MCF 10A (cell line): ENCODE measurements at regions not wholly inside any gene's neighbourhood (a gene's known extent, or its start where the extent isn't known, plus 50 kb on each side); places are given as distances from the start of the nearest gene placed in this dataset.

Experiments
- BruUV-seq: library from RNA; stranded (reverse); fragments of 400-500 nt; replicated peaks from 2 replicates; lab custom pipeline; 2021; lab: Mats Ljungman, UMichigan
- CTCF ChIA-PET: fragments of 300-600 bp; sonication (Branson Sonifier 250); formaldehyde crosslinking; extraction: SDS; loops from one replicate; lab custom pipeline; 2021; ENCODE audit warnings: antibody characterized with exemption, inconsistent platforms; lab: Yijun Ruan, JAX
- POLR2A ChIA-PET: fragments of 300-600, 350-650 bp; sonication (Branson Sonifier 250); formaldehyde crosslinking; extraction: SDS; loops from one replicate; lab custom pipeline; 2020; ENCODE audit warnings: antibody characterized with exemption, inconsistent platforms; lab: Yijun Ruan, JAX
- DNase-seq: peaks from one replicate; pipeline ENCODE4 v3.0.0-alpha.2; 2018; ENCODE audit not compliant: unreplicated experiment
- H3K27ac Mint-ChIP-seq: one replicate; pipeline ENCODE4 v1.8.0; 2022; ENCODE audit warnings: mild to moderate bottlenecking, low read depth, mixed read lengths; ENCODE audit not compliant: unreplicated experiment
- H3K27me3 Mint-ChIP-seq: one replicate; pipeline ENCODE4 v1.8.0; 2022; ENCODE audit warnings: mixed read lengths; ENCODE audit not compliant: insufficient read depth, unreplicated experiment
- H3K36me3 Mint-ChIP-seq: one replicate; pipeline ENCODE4 v1.8.0; 2022; ENCODE audit warnings: mild to moderate bottlenecking, moderate library complexity, mixed read lengths; ENCODE audit not compliant: insufficient read depth, unreplicated experiment
- H3K4me1 Mint-ChIP-seq: one replicate; pipeline ENCODE4 v1.8.0; 2022; ENCODE audit warnings: mixed read lengths; ENCODE audit not compliant: insufficient read depth, unreplicated experiment
- H3K4me3 Mint-ChIP-seq: one replicate; pipeline ENCODE4 v1.8.0; 2022; ENCODE audit warnings: mild to moderate bottlenecking, moderate library complexity, mixed read lengths; ENCODE audit not compliant: unreplicated experiment
- H3K9me3 Mint-ChIP-seq: one replicate; pipeline ENCODE4 v1.8.0; 2022; ENCODE audit warnings: mixed read lengths; ENCODE audit not compliant: unreplicated experiment
- CTCF ChIP-seq: fragments of 200-600 bp; IDR thresholded peaks from one replicate; pipeline ENCODE4 v1.8.0; 2022; ENCODE audit warnings: antibody characterized with exemption, mild to moderate bottlenecking; ENCODE audit not compliant: unreplicated experiment
- intact Hi-C: fragments of 100-400 bp; cut with micrococcal nuclease; formaldehyde crosslinking; loops from 2 replicates; pipeline ENCODE4 v1.14.1; 2022

DNA sequence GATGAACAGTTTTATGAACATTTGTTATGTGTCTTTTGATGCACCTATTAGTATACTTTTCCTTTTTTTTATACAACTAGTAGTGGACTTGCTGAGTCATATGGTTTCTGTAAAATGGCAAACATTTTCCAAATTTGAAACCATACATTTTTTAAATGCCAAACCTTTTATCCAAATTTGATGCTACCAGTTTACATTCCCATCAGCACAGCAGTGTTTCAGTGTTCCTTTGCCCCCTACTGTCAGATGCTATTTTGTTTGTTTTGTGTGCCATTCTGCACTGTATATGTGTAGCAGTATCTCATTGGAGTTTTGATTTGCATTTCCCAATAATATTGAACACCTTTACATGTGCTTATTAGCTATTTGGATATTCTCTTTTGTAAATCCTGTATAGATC, 219.4 kb downstream of the TANC2 start:
- BruUV-seq = no TSS peak
- Mint-ChIP-seq H3K36me3 (no peaks in the 10 kb centered on the region), H3K9me3 (peaks cover 13% of the 10 kb centered on the region), H3K27me3 (no peaks in the 10 kb centered on the region), H3K4me3 (no peak overlapping the region), H3K4me1 (peaks cover 20% of the 10 kb centered on the region), H3K27ac (no peak overlapping the region)
- DNase-seq = no peak
- no peak for TF ChIP-seq CTCF
- ChIA-PET POLR2A (no interaction called here), CTCF (no interaction called here)
- intact Hi-C loops = no loop called here

GRCh38 chr17:63189082-63189481, 223.0 kb downstream of the TANC2 start:
- Mint-ChIP-seq H3K9me3 (no peaks in the 10 kb centered on the region), H3K4me1 (peaks cover 12% of the 10 kb centered on the region), H3K4me3 (no peak overlapping the region), H3K36me3 (peaks cover 6% of the 10 kb centered on the region), H3K27ac (peak overlapping the region; percentile 24), H3K27me3 (no peaks in the 10 kb centered on the region)
- no peak for TF ChIP-seq CTCF
- ChIA-PET POLR2A (no interaction called here), CTCF (interaction anchor here (0.8 kb wide), 1 partner anchor 107 kb away, joined by 3 read pairs; no protein-coding TSS in a partner anchor)
- DNase-seq = peak; percentile 59
- intact Hi-C loops = no loop called here
- BruUV-seq = no TSS peak

DNA sequence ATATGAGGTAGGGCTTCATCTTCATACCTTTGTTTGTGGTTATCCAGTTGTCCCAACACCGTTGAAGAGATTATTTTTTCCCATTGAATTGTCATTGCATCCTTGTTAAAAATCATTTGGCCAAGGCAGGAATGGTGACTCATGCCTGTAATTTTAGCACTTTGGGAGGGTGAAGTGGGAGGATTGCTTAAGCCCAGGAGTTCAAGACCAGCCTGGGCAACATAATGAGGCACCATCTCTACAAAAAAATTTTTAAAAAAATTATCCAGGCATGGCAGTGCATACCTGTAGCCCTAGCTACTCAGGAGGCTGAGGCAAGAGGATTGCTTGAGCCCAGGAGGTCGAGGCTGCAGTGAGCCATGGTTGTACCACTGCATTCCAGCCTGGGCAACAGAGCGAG, 223.9 kb downstream of the TANC2 start:
- POLR2A ChIA-PET = no interaction called here
- Mint-ChIP-seq H3K9me3 (no peaks in the 10 kb centered on the region), H3K27me3 (no peaks in the 10 kb centered on the region), H3K27ac (no peak overlapping the region), H3K4me1 (peaks cover 12% of the 10 kb centered on the region), H3K36me3 (peaks cover 7% of the 10 kb centered on the region), H3K4me3 (no peak overlapping the region)
- no TSS peak for BruUV-seq
- intact Hi-C loops = no loop called here
- DNase-seq = peak; percentile 35
- CTCF ChIA-PET = no interaction called here
- TF ChIP-seq CTCF = no peak

DNA sequence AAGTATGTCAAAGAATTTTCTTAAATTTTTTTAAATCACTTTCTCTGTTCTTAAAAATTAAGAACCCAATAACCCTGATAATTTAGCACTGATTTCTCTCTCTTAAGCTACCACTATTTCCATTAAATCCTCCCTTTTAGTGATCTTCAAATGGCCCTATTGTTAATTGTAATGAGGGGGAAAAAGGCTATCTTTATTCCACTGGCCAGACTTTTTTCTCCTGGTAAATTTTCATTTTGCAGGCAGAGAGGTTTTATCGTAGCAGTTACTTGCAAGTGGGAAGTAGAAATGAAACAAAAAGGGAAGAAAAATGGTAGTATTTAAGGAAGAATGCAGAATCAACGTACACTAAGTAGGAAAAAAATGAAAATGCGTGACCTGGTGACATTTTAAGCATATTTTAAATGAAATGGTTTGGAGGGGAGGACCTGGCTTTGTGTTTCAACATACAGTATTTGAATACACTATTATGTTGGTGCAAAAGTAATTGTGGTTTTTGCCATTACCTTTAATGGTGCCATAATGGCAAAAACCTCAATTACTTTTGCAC, 224.9 kb downstream of the TANC2 start:
- ChIA-PET CTCF (interaction anchor here (0.7 to 0.9 kb wide), 3 partner anchors 10 to 519 kb away, joined by 3 read pairs; no protein-coding TSS in a partner anchor), POLR2A (interaction anchor here (0.7 kb wide), 1 partner anchor 34 kb away, joined by 3 read pairs; no protein-coding TSS in a partner anchor)
- Mint-ChIP-seq H3K9me3 (no peaks in the 10 kb centered on the region), H3K4me1 (peaks cover 12% of the 10 kb centered on the region), H3K4me3 (no peak overlapping the region), H3K27me3 (no peaks in the 10 kb centered on the region), H3K27ac (no peak overlapping the region), H3K36me3 (peaks cover 12% of the 10 kb centered on the region)
- no TSS peak for BruUV-seq
- no peak for DNase-seq
- no peak for TF ChIP-seq CTCF
- intact Hi-C loops = no loop called here
